OCI-LY7 (cell line): ENCODE measurements at regions not wholly inside any gene's neighbourhood (a gene's known extent, or its start where the extent isn't known, plus 50 kb on each side); places are given as distances from the start of the nearest gene placed in this dataset.

ENCODE experiments used
- BruUV-seq: library from RNA; stranded (reverse); fragments of 400-500 nt; replicated peaks from 2 replicates; lab custom pipeline; 2021; lab: Mats Ljungman, UMichigan
- CTCF ChIA-PET: fragments of 300-600 bp; sonication (Branson Sonifier 250); formaldehyde crosslinking; loops from one replicate; lab custom pipeline; 2022; ENCODE audit warnings: antibody characterized with exemption; ENCODE audit not compliant: unreplicated experiment; lab: Charles Lee
- POLR2A ChIA-PET: fragments of 300-600 bp; sonication (Branson Sonifier 250); formaldehyde crosslinking; loops from one replicate; lab custom pipeline; 2022; ENCODE audit warnings: antibody characterized with exemption; lab: Charles Lee
- DNase-seq: peaks from one replicate; pipeline ENCODE4 v3.0.0-alpha.2; 2015; ENCODE audit warnings: low spot score
- H2AFZ ChIP-seq: fragments of 200-600 bp; sonication (generic), shearing (Covaris generic); 2 replicates; pipeline ENCODE4 v1.6.1; 2014; ENCODE audit warnings: mild to moderate bottlenecking, antibody characterized with exemption, low read length, moderate library complexity
- H3K27ac ChIP-seq: fragments of 200-600 bp; sonication (generic); 2 replicates; pipeline ENCODE4 v1.5.1; 2014; ENCODE audit warnings: mixed run types, low read depth, mild to moderate bottlenecking, moderate library complexity, low read length, inconsistent platforms; ENCODE audit not compliant: poor library complexity, severe bottlenecking
- H3K36me3 ChIP-seq: fragments of 200-600 bp; sonication (generic); 2 replicates; pipeline ENCODE4 v1.6.1; 2014; ENCODE audit warnings: mild to moderate bottlenecking, antibody characterized with exemption, low read length, moderate library complexity, mixed read lengths; ENCODE audit not compliant: insufficient read depth
- H3K4me1 ChIP-seq: fragments of 200-600 bp; sonication (generic); 2 replicates; pipeline ENCODE4 v1.5.1; 2014; ENCODE audit warnings: mild to moderate bottlenecking, low read length; ENCODE audit not compliant: insufficient read depth, poor library complexity, severe bottlenecking
- H3K4me2 ChIP-seq: fragments of 200-600 bp; sonication (generic); 2 replicates; pipeline ENCODE4 v1.6.1; 2014; ENCODE audit warnings: mild to moderate bottlenecking, low read length
- H3K4me3 ChIP-seq: fragments of 200-600 bp; sonication (generic); 2 replicates; pipeline ENCODE4 v1.5.1; 2014; ENCODE audit warnings: mild to moderate bottlenecking, low read depth, low read length; ENCODE audit not compliant: poor library complexity, severe bottlenecking
- H3K79me2 ChIP-seq: fragments of 200-600 bp; sonication (generic); 2 replicates; pipeline ENCODE4 v1.6.1; 2016; ENCODE audit warnings: low read depth, mild to moderate bottlenecking, low read length, moderate library complexity, mixed read lengths; ENCODE audit not compliant: insufficient read depth
- H3K9me2 ChIP-seq: fragments of 200-600 bp; sonication (generic); 2 replicates; pipeline ENCODE4 v1.6.1; 2016; ENCODE audit warnings: mild to moderate bottlenecking, low read length, mixed read lengths; ENCODE audit not compliant: insufficient read depth
- H3K9me3 ChIP-seq: fragments of 200-600 bp; sonication (generic); 2 replicates; pipeline ENCODE4 v1.6.1; 2014; ENCODE audit warnings: mild to moderate bottlenecking, mixed run types, low read length, mixed read lengths
- H4K20me1 ChIP-seq: fragments of 200-600 bp; sonication (generic); 2 replicates; pipeline ENCODE4 v1.6.1; 2014; ENCODE audit warnings: mild to moderate bottlenecking, antibody characterized with exemption, low read length, moderate library complexity, mixed read lengths; ENCODE audit not compliant: insufficient read depth
- EZH2phosphoT487 ChIP-seq: fragments of 200-600 bp; sonication (generic); IDR thresholded peaks from 2 replicates; pipeline ENCODE4 v1.6.1; 2018; ENCODE audit warnings: low read depth, borderline replicate concordance, mild to moderate bottlenecking, mixed run types, antibody characterized with exemption, low read length, moderate library complexity, mixed read lengths
- intact Hi-C: fragments of 100-400 bp; cut with micrococcal nuclease; formaldehyde crosslinking; loops from one replicate; pipeline ENCODE4 v1.10.0; 2022; ENCODE audit not compliant: unreplicated experiment
- TF ChIP-seq, protein P1 (sequence below): fragments of 200-600 bp; sonication (generic); conservative IDR thresholded peaks from 2 replicates; pipeline ENCODE4 v1.5.1; 2014; ENCODE audit warnings: mild to moderate bottlenecking, antibody characterized with exemption, low read length, moderate library complexity, mixed read lengths

DNA sequence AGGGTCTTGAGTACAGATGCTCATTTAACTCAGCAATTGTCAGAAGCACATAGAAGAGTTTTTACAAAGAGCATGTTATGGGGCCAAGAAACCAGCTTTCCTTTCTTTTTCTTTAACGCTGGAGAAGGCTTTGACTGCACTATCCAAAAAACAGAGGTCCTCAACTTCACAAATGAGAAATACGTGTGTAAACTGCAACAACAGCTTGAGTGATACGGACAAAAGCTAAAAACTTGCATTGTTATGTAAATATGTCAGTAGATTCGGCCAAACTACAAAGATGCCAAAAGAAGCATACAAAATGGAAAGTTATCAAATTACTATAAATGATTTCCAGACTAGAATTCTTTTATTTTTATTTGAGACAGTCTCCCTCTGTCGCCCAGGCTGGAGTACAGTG, 62.4 kb upstream of the C10orf90 start:
- H2AFZ ChIP-seq: no peak overlapping the region
- ChIA-PET CTCF (no interaction called here), POLR2A (no interaction called here)
- intact Hi-C loops: no loop called here
- TF ChIP-seq, protein P1, sequence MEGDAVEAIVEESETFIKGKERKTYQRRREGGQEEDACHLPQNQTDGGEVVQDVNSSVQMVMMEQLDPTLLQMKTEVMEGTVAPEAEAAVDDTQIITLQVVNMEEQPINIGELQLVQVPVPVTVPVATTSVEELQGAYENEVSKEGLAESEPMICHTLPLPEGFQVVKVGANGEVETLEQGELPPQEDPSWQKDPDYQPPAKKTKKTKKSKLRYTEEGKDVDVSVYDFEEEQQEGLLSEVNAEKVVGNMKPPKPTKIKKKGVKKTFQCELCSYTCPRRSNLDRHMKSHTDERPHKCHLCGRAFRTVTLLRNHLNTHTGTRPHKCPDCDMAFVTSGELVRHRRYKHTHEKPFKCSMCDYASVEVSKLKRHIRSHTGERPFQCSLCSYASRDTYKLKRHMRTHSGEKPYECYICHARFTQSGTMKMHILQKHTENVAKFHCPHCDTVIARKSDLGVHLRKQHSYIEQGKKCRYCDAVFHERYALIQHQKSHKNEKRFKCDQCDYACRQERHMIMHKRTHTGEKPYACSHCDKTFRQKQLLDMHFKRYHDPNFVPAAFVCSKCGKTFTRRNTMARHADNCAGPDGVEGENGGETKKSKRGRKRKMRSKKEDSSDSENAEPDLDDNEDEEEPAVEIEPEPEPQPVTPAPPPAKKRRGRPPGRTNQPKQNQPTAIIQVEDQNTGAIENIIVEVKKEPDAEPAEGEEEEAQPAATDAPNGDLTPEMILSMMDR: no peak
- no peak for TF ChIP-seq EZH2phosphoT487
- H3K9me2 ChIP-seq: no peaks in the 10 kb centered on the region
- H3K36me3 ChIP-seq: no peaks in the 10 kb centered on the region
- H3K4me3 ChIP-seq: no peak overlapping the region
- DNase-seq: no peak
- no peaks in the 10 kb centered on the region for H3K4me1 ChIP-seq
- H3K27ac ChIP-seq: no peak overlapping the region
- BruUV-seq: no TSS peak
- H3K79me2 ChIP-seq: no peaks in the 10 kb centered on the region
- H4K20me1 ChIP-seq: no peaks in the 10 kb centered on the region
- no peak overlapping the region for H3K4me2 ChIP-seq
- H3K9me3 ChIP-seq: no peaks in the 10 kb centered on the region

DNA sequence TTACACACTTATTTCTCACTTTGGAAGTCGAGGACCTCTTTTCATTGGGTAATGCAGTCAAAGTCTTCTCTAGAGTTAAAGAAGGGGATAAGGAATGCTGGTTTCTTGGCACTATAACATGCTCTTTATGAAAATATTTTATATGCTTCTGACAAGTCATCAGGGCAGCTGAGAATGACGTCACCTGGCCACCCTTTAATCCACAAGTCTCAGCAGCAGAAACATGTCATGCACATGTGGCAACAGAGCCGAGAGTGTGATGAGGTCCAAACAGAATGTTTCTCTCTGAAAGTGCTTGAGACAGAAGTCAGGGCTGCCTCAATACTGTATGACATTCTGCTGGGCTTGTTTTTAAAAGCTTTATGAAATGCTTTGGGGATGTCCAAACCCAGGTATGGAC, 63.5 kb upstream of the C10orf90 start:
- no peak overlapping the region for H3K4me3 ChIP-seq
- POLR2A ChIA-PET: no interaction called here
- H3K4me2 ChIP-seq: no peak overlapping the region
- no peak overlapping the region for H2AFZ ChIP-seq
- H3K27ac ChIP-seq: no peak overlapping the region
- no peak for DNase-seq
- CTCF ChIA-PET: no interaction called here
- H3K79me2 ChIP-seq: no peaks in the 10 kb centered on the region
- H3K36me3 ChIP-seq: no peaks in the 10 kb centered on the region
- no peaks in the 10 kb centered on the region for H3K4me1 ChIP-seq
- no peaks in the 10 kb centered on the region for H4K20me1 ChIP-seq
- TF ChIP-seq, protein P1: no peak
- no peak for TF ChIP-seq EZH2phosphoT487
- H3K9me2 ChIP-seq: no peaks in the 10 kb centered on the region
- BruUV-seq: no TSS peak
- no peaks in the 10 kb centered on the region for H3K9me3 ChIP-seq
- intact Hi-C loops: no loop called here

DNA sequence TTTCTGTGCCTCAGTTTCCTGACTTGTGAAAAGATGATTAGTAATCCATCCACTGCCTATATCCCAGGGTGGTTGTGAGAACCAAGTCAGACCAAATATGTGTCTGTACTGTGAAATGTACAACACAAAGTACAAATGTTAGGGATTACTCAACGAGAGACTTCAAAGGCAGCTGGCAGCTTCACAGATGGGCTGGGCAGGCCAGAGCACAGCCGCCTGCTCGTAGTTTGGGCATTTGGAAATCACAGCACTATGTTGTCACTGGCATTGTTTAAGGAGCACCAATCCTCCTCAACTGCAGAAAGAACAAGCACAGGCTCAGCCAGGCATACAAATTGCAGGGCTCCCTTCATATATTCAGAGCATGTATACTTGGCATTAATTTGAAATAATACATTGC, 64.5 kb upstream of the C10orf90 start:
- no peak for DNase-seq
- H3K4me1 ChIP-seq: no peaks in the 10 kb centered on the region
- H3K36me3 ChIP-seq: no peaks in the 10 kb centered on the region
- ChIA-PET CTCF (no interaction called here), POLR2A (no interaction called here)
- intact Hi-C loops: no loop called here
- H3K27ac ChIP-seq: no peak overlapping the region
- TF ChIP-seq, protein P1: no peak
- no peak for TF ChIP-seq EZH2phosphoT487
- no peaks in the 10 kb centered on the region for H3K79me2 ChIP-seq
- BruUV-seq: no TSS peak
- H4K20me1 ChIP-seq: no peaks in the 10 kb centered on the region
- H3K4me3 ChIP-seq: no peak overlapping the region
- no peak overlapping the region for H2AFZ ChIP-seq
- H3K4me2 ChIP-seq: no peak overlapping the region
- no peaks in the 10 kb centered on the region for H3K9me2 ChIP-seq
- no peaks in the 10 kb centered on the region for H3K9me3 ChIP-seq
